Loucy (cell line): ENCODE measurements at regions not wholly inside any gene's neighbourhood (a gene's known extent, or its start where the extent isn't known, plus 50 kb on each side); places are given as distances from the start of the nearest gene placed in this dataset.

Source experiments
- H2AFZ ChIP-seq: fragments of 200-600 bp; sonication (generic); 2 replicates; pipeline ENCODE4 v1.6.0; 2016; ENCODE audit warnings: antibody characterized with exemption, mild to moderate bottlenecking, low read length, moderate library complexity
- H3F3A ChIP-seq: fragments of 200-600 bp; 2 replicates; pipeline ENCODE4 v1.6.0; 2016; ENCODE audit warnings: antibody characterized with exemption, low read depth, mild to moderate bottlenecking
- H3K27me3 ChIP-seq: fragments of 200-600 bp; sonication (generic); 2 replicates; pipeline ENCODE4 v1.6.1; 2014; ENCODE audit warnings: low read length, mild to moderate bottlenecking; ENCODE audit not compliant: insufficient read depth, poor library complexity, severe bottlenecking
- H3K36me3 ChIP-seq: fragments of 200-600 bp; sonication (generic); 2 replicates; pipeline ENCODE4 v1.6.1; 2016; ENCODE audit warnings: low read length; ENCODE audit not compliant: insufficient read depth
- H3K4me1 ChIP-seq: fragments of 200-600 bp; sonication (generic); 2 replicates; pipeline ENCODE4 v1.5.1; 2014; ENCODE audit warnings: low read length, mild to moderate bottlenecking; ENCODE audit not compliant: insufficient read depth, poor library complexity, severe bottlenecking
- H3K4me2 ChIP-seq: fragments of 200-600 bp; sonication (generic); 2 replicates; pipeline ENCODE4 v1.6.0; 2014; ENCODE audit warnings: antibody characterized with exemption, low read length, low read depth, mild to moderate bottlenecking; ENCODE audit not compliant: poor library complexity, severe bottlenecking
- H3K4me3 ChIP-seq: fragments of 200-600 bp; sonication (generic); 2 replicates; pipeline ENCODE4 v1.5.1; 2014; ENCODE audit warnings: low read length, mild to moderate bottlenecking, mixed read lengths; ENCODE audit not compliant: poor library complexity, severe bottlenecking
- H3K79me2 ChIP-seq: fragments of 200-600 bp; sonication (generic); 2 replicates; pipeline ENCODE4 v1.6.1; 2014; ENCODE audit warnings: low read length; ENCODE audit not compliant: insufficient read depth
- H3K9ac ChIP-seq: fragments of 200-600 bp; sonication (generic); 2 replicates; pipeline ENCODE4 v1.6.0; 2014; ENCODE audit warnings: mild to moderate bottlenecking, low read depth, low read length, moderate library complexity; ENCODE audit not compliant: poor library complexity, severe bottlenecking
- H3K9me2 ChIP-seq: fragments of 200-600 bp; sonication (generic); replicated peaks from 2 replicates; pipeline ENCODE4 v1.6.1; 2016; ENCODE audit warnings: low read depth, low read length, mixed read lengths
- H3K9me3 ChIP-seq: fragments of 200-600 bp; sonication (generic); 2 replicates; pipeline ENCODE4 v1.6.1; 2014; ENCODE audit warnings: mild to moderate bottlenecking, antibody characterized with exemption, low read length, low read depth; ENCODE audit not compliant: insufficient read depth
- H4K20me1 ChIP-seq: fragments of 200-600 bp; sonication (generic); 2 replicates; pipeline ENCODE4 v1.6.0; 2014; ENCODE audit warnings: antibody characterized with exemption, low read length, mild to moderate bottlenecking; ENCODE audit not compliant: insufficient read depth, poor library complexity, severe bottlenecking
- CTCF ChIP-seq: fragments of 200-600 bp; sonication (generic); conservative IDR thresholded peaks from 2 replicates; pipeline ENCODE4 v1.5.1; 2014; ENCODE audit warnings: mild to moderate bottlenecking, antibody characterized with exemption, low read length
- EZH2phosphoT487 ChIP-seq: fragments of 200-600 bp; IDR thresholded peaks from 2 replicates; pipeline ENCODE4 v1.6.1; 2018; ENCODE audit warnings: antibody characterized with exemption, mild to moderate bottlenecking, moderate library complexity, borderline replicate concordance

- Histone ChIP-seq H3K4me2 (no peak overlapping the region), H3K4me3 (no peak overlapping the region), H2AFZ (no peak overlapping the region), H3K9me3 (no peaks in the 10 kb centered on the region), H3K4me1 (no peaks in the 10 kb centered on the region), H3K9me2 (no peaks in the 10 kb centered on the region), H3K9ac (no peak overlapping the region), H3K79me2 (no peaks in the 10 kb centered on the region), H4K20me1 (no peaks in the 10 kb centered on the region), H3F3A (no peaks in the 10 kb centered on the region), H3K36me3 (no peaks in the 10 kb centered on the region), H3K27me3 (no peaks in the 10 kb centered on the region)
- TF ChIP-seq CTCF (no peak), EZH2phosphoT487 (no peak)
Observed at GRCh38 chr1:201764579-201764978, 64.4 kb upstream of the IPO9 start.

- H3K4me2 ChIP-seq, result no peak overlapping the region
- H3K9me3 ChIP-seq, result peaks cover under 1% of the 10 kb centered on the region; the same call in 1 of the 2 replicates
- H3K9me2 ChIP-seq, result no peaks in the 10 kb centered on the region
- no peaks in the 10 kb centered on the region for H3K4me1 ChIP-seq
- H3K36me3 ChIP-seq, result no peaks in the 10 kb centered on the region
- H3K9ac ChIP-seq, result no peak overlapping the region
- no peaks in the 10 kb centered on the region for H3F3A ChIP-seq
- H3K27me3 ChIP-seq, result no peaks in the 10 kb centered on the region
- no peaks in the 10 kb centered on the region for H3K79me2 ChIP-seq
- H3K4me3 ChIP-seq, result no peak overlapping the region
- no peak for TF ChIP-seq EZH2phosphoT487
- no peak for TF ChIP-seq CTCF
- H2AFZ ChIP-seq, result no peak overlapping the region
- H4K20me1 ChIP-seq, result no peaks in the 10 kb centered on the region
Observed at GRCh38 chr1:201766131-201766866, 62.7 kb upstream of the IPO9 start.

- Histone ChIP-seq H3K9ac (no peak overlapping the region), H3K9me2 (no peaks in the 10 kb centered on the region), H3K27me3 (no peaks in the 10 kb centered on the region), H4K20me1 (no peaks in the 10 kb centered on the region), H3K79me2 (no peaks in the 10 kb centered on the region), H3K4me2 (no peak overlapping the region), H3K4me1 (no peaks in the 10 kb centered on the region), H3K9me3 (peaks cover 11% of the 10 kb centered on the region; the same call in 1 of the 2 replicates), H2AFZ (no peak overlapping the region), H3F3A (no peaks in the 10 kb centered on the region), H3K4me3 (no peak overlapping the region), H3K36me3 (no peaks in the 10 kb centered on the region)
- TF ChIP-seq EZH2phosphoT487 (no peak), CTCF (no peak)
Observed at GRCh38 chr1:201767339-201767738, 61.6 kb upstream of the IPO9 start.
